ENCODE measurements at regions not wholly inside any gene's neighbourhood (a gene's known extent, or its start where the extent isn't known, plus 50 kb on each side); places are given as distances from the start of the nearest gene placed in this dataset.
A peak's percentile ranks its signal among the peaks of the same experiment; 100 is the strongest.

- DNase-seq (ENCODE audit: insufficient read length, low spot score) (no peak), FAIRE-seq (no peak)
- TF ChIP-seq, protein P1, sequence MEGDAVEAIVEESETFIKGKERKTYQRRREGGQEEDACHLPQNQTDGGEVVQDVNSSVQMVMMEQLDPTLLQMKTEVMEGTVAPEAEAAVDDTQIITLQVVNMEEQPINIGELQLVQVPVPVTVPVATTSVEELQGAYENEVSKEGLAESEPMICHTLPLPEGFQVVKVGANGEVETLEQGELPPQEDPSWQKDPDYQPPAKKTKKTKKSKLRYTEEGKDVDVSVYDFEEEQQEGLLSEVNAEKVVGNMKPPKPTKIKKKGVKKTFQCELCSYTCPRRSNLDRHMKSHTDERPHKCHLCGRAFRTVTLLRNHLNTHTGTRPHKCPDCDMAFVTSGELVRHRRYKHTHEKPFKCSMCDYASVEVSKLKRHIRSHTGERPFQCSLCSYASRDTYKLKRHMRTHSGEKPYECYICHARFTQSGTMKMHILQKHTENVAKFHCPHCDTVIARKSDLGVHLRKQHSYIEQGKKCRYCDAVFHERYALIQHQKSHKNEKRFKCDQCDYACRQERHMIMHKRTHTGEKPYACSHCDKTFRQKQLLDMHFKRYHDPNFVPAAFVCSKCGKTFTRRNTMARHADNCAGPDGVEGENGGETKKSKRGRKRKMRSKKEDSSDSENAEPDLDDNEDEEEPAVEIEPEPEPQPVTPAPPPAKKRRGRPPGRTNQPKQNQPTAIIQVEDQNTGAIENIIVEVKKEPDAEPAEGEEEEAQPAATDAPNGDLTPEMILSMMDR (IDR thresholded peaks at IDR 0.05; ENCODE audit: insufficient read depth, missing control alignments): no peak
These were observed 102.0 kb downstream of the CRYAA start for GRCh38 chr21:43270800-43271301.

GRCh38 chr21:43269957-43270705, 101.3 kb downstream of the CRYAA start:
- DNase-seq (ENCODE audit: insufficient read length, low spot score) (no peak), FAIRE-seq (no peak)
- TF ChIP-seq, protein P1 (IDR thresholded peaks at IDR 0.05; ENCODE audit: insufficient read depth, missing control alignments): no peak

GRCh38 chr21:43269440-43269839, 100.6 kb downstream of the CRYAA start:
- FAIRE-seq (no peak), DNase-seq (ENCODE audit: insufficient read length, low spot score) (no peak)
- TF ChIP-seq, protein P1 (IDR thresholded peaks at IDR 0.05; ENCODE audit: insufficient read depth, missing control alignments): peak; percentile 24

DNA sequence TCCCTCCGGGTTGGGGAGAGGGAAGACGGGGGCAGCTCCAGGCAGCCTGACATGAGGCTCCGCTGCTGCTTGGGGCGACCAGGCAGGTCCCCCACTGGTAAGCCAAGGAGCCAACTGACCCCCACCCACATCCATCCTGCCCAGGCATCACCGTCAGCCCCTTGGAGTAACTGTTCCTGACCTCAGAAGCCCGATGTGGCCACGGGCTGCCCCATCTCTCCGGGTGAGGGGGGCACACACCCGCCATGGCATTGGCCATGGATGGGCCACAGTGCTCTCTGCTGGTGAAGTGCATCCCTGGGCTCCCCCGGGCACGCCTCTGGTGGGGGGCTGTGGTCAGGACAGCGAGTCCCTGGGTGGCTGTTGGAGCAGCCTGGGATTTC, 100.0 kb downstream of the CRYAA start:
- FAIRE-seq: no peak
- no peak for DNase-seq (ENCODE audit: insufficient read length, low spot score)
- TF ChIP-seq, protein P1 (IDR thresholded peaks at IDR 0.05; ENCODE audit: insufficient read depth, missing control alignments): no peak

DNA sequence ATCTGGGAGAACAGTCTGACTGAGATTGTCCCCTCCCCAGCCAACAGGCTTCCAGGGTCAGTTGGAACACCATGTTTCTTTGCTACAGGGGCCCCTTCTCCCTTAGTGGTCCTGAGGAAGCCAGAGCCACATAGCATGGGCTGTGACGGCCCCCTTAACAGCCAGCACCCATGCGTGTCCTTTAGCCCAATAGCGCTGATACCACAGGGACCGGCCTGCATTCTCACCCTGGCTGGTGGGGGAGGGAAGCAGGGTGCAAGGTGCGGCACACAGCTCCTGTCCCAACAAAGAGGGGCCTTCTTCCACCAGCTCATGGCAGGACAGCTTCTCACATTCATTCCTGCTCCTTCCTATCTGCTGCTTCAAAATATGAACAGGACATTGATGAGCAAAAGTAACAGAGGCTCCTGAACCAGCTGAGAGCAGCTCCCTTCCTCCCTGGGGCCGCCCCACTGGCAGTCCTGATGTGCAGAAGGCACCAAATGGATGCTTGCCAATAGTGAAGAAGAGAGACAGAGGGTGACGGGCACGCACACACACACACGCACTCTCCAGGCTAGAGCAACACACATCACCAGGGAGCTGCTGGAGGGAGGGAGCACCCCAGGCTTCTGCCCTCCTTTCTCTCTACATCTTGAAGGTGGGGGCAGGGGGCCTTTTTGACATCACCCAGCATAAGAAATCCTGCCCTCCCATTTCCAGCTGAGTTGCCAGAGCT, 99.4 kb downstream of the CRYAA start:
- FAIRE-seq (no peak), DNase-seq (ENCODE audit: insufficient read length, low spot score) (no peak)
- TF ChIP-seq, protein P1 (IDR thresholded peaks at IDR 0.05; ENCODE audit: insufficient read depth, missing control alignments): no peak

DNA sequence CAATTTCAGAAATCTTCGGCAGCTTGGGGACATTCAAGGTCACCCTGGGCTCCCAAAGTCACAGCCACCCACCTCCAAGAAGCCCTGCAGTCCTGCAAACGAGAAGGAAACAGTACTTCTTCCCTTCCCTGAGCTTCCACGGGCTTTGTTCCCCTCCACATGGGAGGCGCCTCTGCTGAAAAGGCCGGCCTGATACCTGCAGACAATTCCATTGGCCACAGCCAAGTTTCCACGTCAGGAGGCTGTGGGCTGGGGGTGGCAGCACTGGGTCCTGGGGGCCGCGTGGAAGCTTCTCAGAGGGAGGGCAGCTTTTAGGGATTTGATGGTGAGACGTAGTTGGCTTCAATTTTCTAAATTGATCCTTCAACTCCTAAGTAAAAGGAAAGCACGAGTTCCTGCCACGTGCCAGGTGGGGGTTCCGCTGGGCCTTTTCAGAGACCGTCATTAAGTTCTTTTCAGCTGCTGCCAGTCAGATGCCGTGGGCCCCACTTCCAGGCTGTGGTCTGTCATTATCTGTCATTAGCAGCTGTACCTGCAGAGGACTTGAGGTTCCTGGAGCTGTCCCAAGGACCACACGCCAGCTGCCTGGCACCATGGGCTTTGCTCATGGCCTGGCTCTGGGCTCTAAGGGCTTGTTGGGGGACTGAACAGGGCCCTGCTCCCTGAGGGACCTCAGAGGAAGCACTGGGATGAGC, 98.7 kb downstream of the CRYAA start:
- FAIRE-seq: no peak
- no peak for DNase-seq (ENCODE audit: insufficient read length, low spot score)
- TF ChIP-seq, protein P1 (IDR thresholded peaks at IDR 0.05; ENCODE audit: insufficient read depth, missing control alignments): no peak

Measured in D721Med (cell line).